H9 (cell line): ENCODE measurements at regions not wholly inside any gene's neighbourhood (a gene's known extent, or its start where the extent isn't known, plus 50 kb on each side); places are given as distances from the start of the nearest gene placed in this dataset.

Source experiments
- DNase-seq: peaks from one replicate; pipeline ENCODE4 v3.0.0-alpha.2; 2017
- H2AFZ ChIP-seq: one replicate; pipeline ENCODE4 v1.6.1; 2013; ENCODE audit warnings: mild to moderate bottlenecking, low read length, control low read depth, moderate library complexity
- H2AK5ac ChIP-seq: 2 replicates; pipeline ENCODE4 v1.6.1; 2013; ENCODE audit warnings: low read length, control low read depth, mixed read lengths; ENCODE audit not compliant: insufficient read length
- H2BK120ac ChIP-seq: one replicate; pipeline ENCODE4 v1.6.1; 2013; ENCODE audit warnings: low read depth, mild to moderate bottlenecking, low read length, control low read depth, inconsistent platforms; ENCODE audit not compliant: poor library complexity, severe bottlenecking
- H2BK12ac ChIP-seq: 2 replicates; pipeline ENCODE4 v1.6.1; 2013; ENCODE audit warnings: low read length, control low read depth, mixed read lengths, low read depth; ENCODE audit not compliant: insufficient read length
- H2BK15ac ChIP-seq: 2 replicates; pipeline ENCODE4 v1.6.1; 2013; ENCODE audit warnings: low read depth, low read length, control low read depth
- H2BK20ac ChIP-seq: one replicate; pipeline ENCODE4 v1.6.1; 2013; ENCODE audit warnings: low read depth, mild to moderate bottlenecking, low read length, control low read depth, inconsistent platforms; ENCODE audit not compliant: poor library complexity, severe bottlenecking
- H2BK5ac ChIP-seq: 2 replicates; pipeline ENCODE4 v1.6.1; 2013; ENCODE audit warnings: low read length, control low read depth, mixed read lengths; ENCODE audit not compliant: insufficient read length
- H3K14ac ChIP-seq: 2 replicates; pipeline ENCODE4 v1.6.1; 2013; ENCODE audit warnings: low read length, control low read depth; ENCODE audit not compliant: insufficient read depth
- H3K18ac ChIP-seq: 2 replicates; pipeline ENCODE4 v1.6.1; 2013; ENCODE audit warnings: low read depth, mild to moderate bottlenecking, mixed read lengths, low read length, control low read depth; ENCODE audit not compliant: insufficient read length
- H3K23ac ChIP-seq: 2 replicates; pipeline ENCODE4 v1.6.1; 2013; ENCODE audit warnings: low read length, control low read depth, mixed read lengths, low read depth; ENCODE audit not compliant: insufficient read length
- H3K23me2 ChIP-seq: 2 replicates; pipeline ENCODE4 v1.6.1; 2013; ENCODE audit warnings: low read depth, mild to moderate bottlenecking, mixed read lengths, low read length, control low read depth; ENCODE audit not compliant: insufficient read length, poor library complexity, severe bottlenecking
- H3K27ac ChIP-seq: 2 replicates; pipeline ENCODE4 v1.5.1; 2013; ENCODE audit warnings: low read length, control low read depth, mixed read lengths, low read depth; ENCODE audit not compliant: insufficient read length
- H3K27me3 ChIP-seq: 2 replicates; pipeline ENCODE4 v1.6.1; 2013; ENCODE audit warnings: low read length, control low read depth, inconsistent platforms; ENCODE audit not compliant: insufficient read depth
- H3K4ac ChIP-seq: 2 replicates; pipeline ENCODE4 v1.6.1; 2013; ENCODE audit warnings: low read depth, mild to moderate bottlenecking, control low read depth, inconsistent platforms, low read length, moderate library complexity
- H3K4me1 ChIP-seq: 2 replicates; pipeline ENCODE4 v1.6.1; 2013; ENCODE audit warnings: low read length, control low read depth, inconsistent platforms; ENCODE audit not compliant: insufficient read depth
- H3K4me2 ChIP-seq: 2 replicates; pipeline ENCODE4 v1.6.1; 2013; ENCODE audit warnings: low read length, control low read depth, mixed read lengths; ENCODE audit not compliant: insufficient read length, insufficient read depth
- H3K56ac ChIP-seq: 2 replicates; pipeline ENCODE4 v1.6.1; 2013; ENCODE audit warnings: low read depth, mild to moderate bottlenecking, mixed read lengths, low read length, control low read depth; ENCODE audit not compliant: insufficient read length
- H3K79me1 ChIP-seq: 2 replicates; pipeline ENCODE4 v1.6.1; 2013; ENCODE audit warnings: low read depth, mild to moderate bottlenecking, moderate library complexity, low read length, control low read depth, inconsistent platforms; ENCODE audit not compliant: insufficient read depth, poor library complexity, severe bottlenecking
- H3K79me2 ChIP-seq: 2 replicates; pipeline ENCODE4 v1.6.1; 2013; ENCODE audit warnings: low read length, control low read depth, inconsistent platforms; ENCODE audit not compliant: insufficient read depth
- H3K9ac ChIP-seq: 2 replicates; pipeline ENCODE4 v1.6.1; 2013; ENCODE audit warnings: low read length, control low read depth, mixed read lengths; ENCODE audit not compliant: insufficient read length; ENCODE audit errors: extremely low read depth
- H3K9me3 ChIP-seq: one replicate; pipeline ENCODE4 v1.6.1; 2013; ENCODE audit warnings: low read depth, low read length, inconsistent platforms; ENCODE audit not compliant: control insufficient read depth
- H3T11ph ChIP-seq: one replicate; pipeline ENCODE4 v1.6.1; 2013; ENCODE audit warnings: mild to moderate bottlenecking, low read length, control low read depth, inconsistent platforms
- H4K20me1 ChIP-seq: one replicate; pipeline ENCODE4 v1.6.1; 2013; ENCODE audit not compliant: control insufficient read depth, insufficient read length, insufficient read depth
- H4K5ac ChIP-seq: 2 replicates; pipeline ENCODE4 v1.6.1; 2013; ENCODE audit warnings: low read depth, mild to moderate bottlenecking, mixed read lengths, low read length, control low read depth; ENCODE audit not compliant: insufficient read length
- H4K8ac ChIP-seq: replicated peaks from 2 replicates; pipeline ENCODE4 v1.6.1; 2013; ENCODE audit warnings: low read length, control low read depth, mixed read lengths, low read depth; ENCODE audit not compliant: insufficient read length
- H4K91ac ChIP-seq: 2 replicates; pipeline ENCODE4 v1.6.1; 2013; ENCODE audit warnings: low read depth, mild to moderate bottlenecking, moderate library complexity, mixed read lengths, low read length, control low read depth; ENCODE audit not compliant: insufficient read length
- H3K27ac Mint-ChIP-seq, 3 experiments: 2 replicates in 2 of 3; 3 replicates in 1 of 3; pipeline ENCODE4 v1.8.0; 2020 to 2021; ENCODE audit warnings: mixed read lengths in 3 of 3, mild to moderate bottlenecking in 1 of 3, moderate library complexity in 1 of 3
- H3K27me3 Mint-ChIP-seq: 2 replicates; pipeline ENCODE4 v1.8.0; 2021; ENCODE audit warnings: low read depth, mild to moderate bottlenecking, moderate library complexity, mixed read lengths
- H3K36me3 Mint-ChIP-seq, 3 experiments: 2 replicates in 2 of 3; 3 replicates in 1 of 3; pipeline ENCODE4 v1.8.0; 2020 to 2021; ENCODE audit warnings: low read depth in 3 of 3, mixed read lengths in 3 of 3; ENCODE audit not compliant: insufficient read depth in 1 of 3
- H3K4me1 Mint-ChIP-seq, 2 experiments: 2 replicates each; pipeline ENCODE4 v1.8.0; 2020; ENCODE audit warnings: mixed read lengths in 2 of 2
- H3K4me3 Mint-ChIP-seq, 2 experiments: 2 replicates in 1 of 2; 3 replicates in 1 of 2; pipeline ENCODE4 v1.8.0; 2020 to 2021; ENCODE audit warnings: mild to moderate bottlenecking in 2 of 2, mixed read lengths in 2 of 2, moderate library complexity in 1 of 2
- H3K9me3 Mint-ChIP-seq, 2 experiments: 2 replicates in 1 of 2; 3 replicates in 1 of 2; pipeline ENCODE4 v1.8.0; 2020; ENCODE audit warnings: mild to moderate bottlenecking in 2 of 2, mixed read lengths in 2 of 2, moderate library complexity in 1 of 2
- CTCF ChIP-seq: fragments of 200-600 bp; sonication (generic); conservative IDR thresholded peaks from 3 replicates; pipeline ENCODE4 v1.8.0; 2021; ENCODE audit warnings: antibody characterized with exemption, mild to moderate bottlenecking
- WGBS: extraction: QIAGEN DNeasy Blood & Tissue Kit; methylation state at CpG from one replicate; pipeline ENCODE4 v1.1.7; 2013; ENCODE audit warnings: missing lambda C conversion rate, low lambda C conversion rate, mixed read lengths; ENCODE audit not compliant: insufficient read length; ENCODE audit errors: extremely low coverage; 5-methylcytosine and 5-hydroxymethylcytosine counted together

- no peak overlapping the region for H2BK5ac ChIP-seq
- Mint-ChIP-seq H3K9me3 (no peaks in the 10 kb centered on the region; a peak in 1 of 5 replicates), H3K27me3 (no peaks in the 10 kb centered on the region), H3K4me3 (no peak overlapping the region), H3K36me3 (no peaks in the 10 kb centered on the region), H3K4me1 (peaks cover 12 to 13% of the 10 kb centered on the region in 2 experiments; a peak in 3 of 4 replicates), H3K27ac (no peak overlapping the region)
- H3K56ac ChIP-seq: no peak overlapping the region
- H3K79me1 ChIP-seq: no peaks in the 10 kb centered on the region
- H3T11ph ChIP-seq: no peak overlapping the region
- no peak overlapping the region for H4K8ac ChIP-seq
- H3K23me2 ChIP-seq: no peaks in the 10 kb centered on the region
- WGBS: no CpG with 5 or more reads among the region's 5 CpGs
- no peaks in the 10 kb centered on the region for H4K20me1 ChIP-seq
- H2BK15ac ChIP-seq: no peak overlapping the region
- no peak for DNase-seq
- H3K4me2 ChIP-seq: no peak overlapping the region
- no peak overlapping the region for H2BK12ac ChIP-seq
- H4K5ac ChIP-seq: no peak overlapping the region
- H3K14ac ChIP-seq: no peak overlapping the region
- H3K23ac ChIP-seq: no peak overlapping the region
- no peak overlapping the region for H2AK5ac ChIP-seq
- no peak overlapping the region for H3K4ac ChIP-seq
- H3K79me2 ChIP-seq: no peaks in the 10 kb centered on the region
- H3K27me3 ChIP-seq: no peaks in the 10 kb centered on the region
- H3K9me3 ChIP-seq: no peaks in the 10 kb centered on the region
- H3K4me1 ChIP-seq: no peaks in the 10 kb centered on the region
- no peak overlapping the region for H2BK120ac ChIP-seq
- no peak overlapping the region for H4K91ac ChIP-seq
- H2BK20ac ChIP-seq: no peak overlapping the region
- H3K27ac ChIP-seq: no peak overlapping the region
- H3K18ac ChIP-seq: no peak overlapping the region
- TF ChIP-seq CTCF: no peak
- no peak overlapping the region for H2AFZ ChIP-seq
- H3K9ac ChIP-seq: no peak overlapping the region
Observed at GRCh38 chr5:77139001-77139400, 51.9 kb upstream of the ZBED3 start.
